H9 (cell line): ENCODE measurements at regions not wholly inside any gene's neighbourhood (a gene's known extent, or its start where the extent isn't known, plus 50 kb on each side); places are given as distances from the start of the nearest gene placed in this dataset.

Source experiments
- DNase-seq: peaks from one replicate; pipeline ENCODE4 v3.0.0-alpha.2; 2017
- H2AFZ ChIP-seq: one replicate; pipeline ENCODE4 v1.6.1; 2013; ENCODE audit warnings: mild to moderate bottlenecking, low read length, control low read depth, moderate library complexity
- H2AK5ac ChIP-seq: 2 replicates; pipeline ENCODE4 v1.6.1; 2013; ENCODE audit warnings: low read length, control low read depth, mixed read lengths; ENCODE audit not compliant: insufficient read length
- H2BK120ac ChIP-seq: one replicate; pipeline ENCODE4 v1.6.1; 2013; ENCODE audit warnings: low read depth, mild to moderate bottlenecking, low read length, control low read depth, inconsistent platforms; ENCODE audit not compliant: poor library complexity, severe bottlenecking
- H2BK12ac ChIP-seq: 2 replicates; pipeline ENCODE4 v1.6.1; 2013; ENCODE audit warnings: low read length, control low read depth, mixed read lengths, low read depth; ENCODE audit not compliant: insufficient read length
- H2BK15ac ChIP-seq: 2 replicates; pipeline ENCODE4 v1.6.1; 2013; ENCODE audit warnings: low read depth, low read length, control low read depth
- H2BK20ac ChIP-seq: one replicate; pipeline ENCODE4 v1.6.1; 2013; ENCODE audit warnings: low read depth, mild to moderate bottlenecking, low read length, control low read depth, inconsistent platforms; ENCODE audit not compliant: poor library complexity, severe bottlenecking
- H2BK5ac ChIP-seq: 2 replicates; pipeline ENCODE4 v1.6.1; 2013; ENCODE audit warnings: low read length, control low read depth, mixed read lengths; ENCODE audit not compliant: insufficient read length
- H3K14ac ChIP-seq: 2 replicates; pipeline ENCODE4 v1.6.1; 2013; ENCODE audit warnings: low read length, control low read depth; ENCODE audit not compliant: insufficient read depth
- H3K18ac ChIP-seq: 2 replicates; pipeline ENCODE4 v1.6.1; 2013; ENCODE audit warnings: low read depth, mild to moderate bottlenecking, mixed read lengths, low read length, control low read depth; ENCODE audit not compliant: insufficient read length
- H3K23ac ChIP-seq: 2 replicates; pipeline ENCODE4 v1.6.1; 2013; ENCODE audit warnings: low read length, control low read depth, mixed read lengths, low read depth; ENCODE audit not compliant: insufficient read length
- H3K23me2 ChIP-seq: 2 replicates; pipeline ENCODE4 v1.6.1; 2013; ENCODE audit warnings: low read depth, mild to moderate bottlenecking, mixed read lengths, low read length, control low read depth; ENCODE audit not compliant: insufficient read length, poor library complexity, severe bottlenecking
- H3K27ac ChIP-seq: 2 replicates; pipeline ENCODE4 v1.5.1; 2013; ENCODE audit warnings: low read length, control low read depth, mixed read lengths, low read depth; ENCODE audit not compliant: insufficient read length
- H3K27me3 ChIP-seq: 2 replicates; pipeline ENCODE4 v1.6.1; 2013; ENCODE audit warnings: low read length, control low read depth, inconsistent platforms; ENCODE audit not compliant: insufficient read depth
- H3K4ac ChIP-seq: 2 replicates; pipeline ENCODE4 v1.6.1; 2013; ENCODE audit warnings: low read depth, mild to moderate bottlenecking, control low read depth, inconsistent platforms, low read length, moderate library complexity
- H3K4me1 ChIP-seq: 2 replicates; pipeline ENCODE4 v1.6.1; 2013; ENCODE audit warnings: low read length, control low read depth, inconsistent platforms; ENCODE audit not compliant: insufficient read depth
- H3K4me2 ChIP-seq: 2 replicates; pipeline ENCODE4 v1.6.1; 2013; ENCODE audit warnings: low read length, control low read depth, mixed read lengths; ENCODE audit not compliant: insufficient read length, insufficient read depth
- H3K56ac ChIP-seq: 2 replicates; pipeline ENCODE4 v1.6.1; 2013; ENCODE audit warnings: low read depth, mild to moderate bottlenecking, mixed read lengths, low read length, control low read depth; ENCODE audit not compliant: insufficient read length
- H3K79me1 ChIP-seq: 2 replicates; pipeline ENCODE4 v1.6.1; 2013; ENCODE audit warnings: low read depth, mild to moderate bottlenecking, moderate library complexity, low read length, control low read depth, inconsistent platforms; ENCODE audit not compliant: insufficient read depth, poor library complexity, severe bottlenecking
- H3K79me2 ChIP-seq: 2 replicates; pipeline ENCODE4 v1.6.1; 2013; ENCODE audit warnings: low read length, control low read depth, inconsistent platforms; ENCODE audit not compliant: insufficient read depth
- H3K9ac ChIP-seq: 2 replicates; pipeline ENCODE4 v1.6.1; 2013; ENCODE audit warnings: low read length, control low read depth, mixed read lengths; ENCODE audit not compliant: insufficient read length; ENCODE audit errors: extremely low read depth
- H3K9me3 ChIP-seq: one replicate; pipeline ENCODE4 v1.6.1; 2013; ENCODE audit warnings: low read depth, low read length, inconsistent platforms; ENCODE audit not compliant: control insufficient read depth
- H3T11ph ChIP-seq: one replicate; pipeline ENCODE4 v1.6.1; 2013; ENCODE audit warnings: mild to moderate bottlenecking, low read length, control low read depth, inconsistent platforms
- H4K20me1 ChIP-seq: one replicate; pipeline ENCODE4 v1.6.1; 2013; ENCODE audit not compliant: control insufficient read depth, insufficient read length, insufficient read depth
- H4K5ac ChIP-seq: 2 replicates; pipeline ENCODE4 v1.6.1; 2013; ENCODE audit warnings: low read depth, mild to moderate bottlenecking, mixed read lengths, low read length, control low read depth; ENCODE audit not compliant: insufficient read length
- H4K8ac ChIP-seq: replicated peaks from 2 replicates; pipeline ENCODE4 v1.6.1; 2013; ENCODE audit warnings: low read length, control low read depth, mixed read lengths, low read depth; ENCODE audit not compliant: insufficient read length
- H4K91ac ChIP-seq: 2 replicates; pipeline ENCODE4 v1.6.1; 2013; ENCODE audit warnings: low read depth, mild to moderate bottlenecking, moderate library complexity, mixed read lengths, low read length, control low read depth; ENCODE audit not compliant: insufficient read length
- H3K27ac Mint-ChIP-seq, 3 experiments: 2 replicates in 2 of 3; 3 replicates in 1 of 3; pipeline ENCODE4 v1.8.0; 2020 to 2021; ENCODE audit warnings: mixed read lengths in 3 of 3, mild to moderate bottlenecking in 1 of 3, moderate library complexity in 1 of 3
- H3K27me3 Mint-ChIP-seq: 2 replicates; pipeline ENCODE4 v1.8.0; 2021; ENCODE audit warnings: low read depth, mild to moderate bottlenecking, moderate library complexity, mixed read lengths
- H3K36me3 Mint-ChIP-seq, 3 experiments: 2 replicates in 2 of 3; 3 replicates in 1 of 3; pipeline ENCODE4 v1.8.0; 2020 to 2021; ENCODE audit warnings: low read depth in 3 of 3, mixed read lengths in 3 of 3; ENCODE audit not compliant: insufficient read depth in 1 of 3
- H3K4me1 Mint-ChIP-seq, 2 experiments: 2 replicates each; pipeline ENCODE4 v1.8.0; 2020; ENCODE audit warnings: mixed read lengths in 2 of 2
- H3K4me3 Mint-ChIP-seq, 2 experiments: 2 replicates in 1 of 2; 3 replicates in 1 of 2; pipeline ENCODE4 v1.8.0; 2020 to 2021; ENCODE audit warnings: mild to moderate bottlenecking in 2 of 2, mixed read lengths in 2 of 2, moderate library complexity in 1 of 2
- H3K9me3 Mint-ChIP-seq, 2 experiments: 2 replicates in 1 of 2; 3 replicates in 1 of 2; pipeline ENCODE4 v1.8.0; 2020; ENCODE audit warnings: mild to moderate bottlenecking in 2 of 2, mixed read lengths in 2 of 2, moderate library complexity in 1 of 2
- CTCF ChIP-seq: fragments of 200-600 bp; sonication (generic); conservative IDR thresholded peaks from 3 replicates; pipeline ENCODE4 v1.8.0; 2021; ENCODE audit warnings: antibody characterized with exemption, mild to moderate bottlenecking

GRCh38 chr3:178139116-178139515 lies 397.1 kb upstream of the KCNMB2 start:
- no peak overlapping the region for H2AK5ac ChIP-seq
- H2BK12ac ChIP-seq: no peak overlapping the region
- no peak overlapping the region for H2BK15ac ChIP-seq
- H3K79me2 ChIP-seq: no peaks in the 10 kb centered on the region
- no peak overlapping the region for H2AFZ ChIP-seq
- no peak overlapping the region for H3K23ac ChIP-seq
- Mint-ChIP-seq H3K27ac (no peak overlapping the region), H3K4me3 (no peak overlapping the region), H3K9me3 (no peaks in the 10 kb centered on the region; a peak in 1 of 5 replicates), H3K4me1 (no peaks in the 10 kb centered on the region), H3K27me3 (no peaks in the 10 kb centered on the region), H3K36me3 (no peaks in the 10 kb centered on the region; a peak in 2 of 7 replicates)
- no peak overlapping the region for H3K56ac ChIP-seq
- no peak overlapping the region for H3K9ac ChIP-seq
- no peaks in the 10 kb centered on the region for H3K27me3 ChIP-seq
- H3K9me3 ChIP-seq: no peaks in the 10 kb centered on the region
- no peak for DNase-seq
- no peak overlapping the region for H3K4me2 ChIP-seq
- no peaks in the 10 kb centered on the region for H4K20me1 ChIP-seq
- H3K18ac ChIP-seq: no peak overlapping the region
- H3K27ac ChIP-seq: no peak overlapping the region
- no peak overlapping the region for H2BK20ac ChIP-seq
- H3K23me2 ChIP-seq: no peaks in the 10 kb centered on the region
- no peak overlapping the region for H2BK120ac ChIP-seq
- H3K14ac ChIP-seq: no peak overlapping the region
- no peak for TF ChIP-seq CTCF
- no peak overlapping the region for H4K5ac ChIP-seq
- no peak overlapping the region for H2BK5ac ChIP-seq
- no peak overlapping the region for H4K8ac ChIP-seq
- H3K4me1 ChIP-seq: no peaks in the 10 kb centered on the region
- H3T11ph ChIP-seq: no peak overlapping the region
- no peaks in the 10 kb centered on the region for H3K79me1 ChIP-seq
- H3K4ac ChIP-seq: no peak overlapping the region
- no peak overlapping the region for H4K91ac ChIP-seq
